ENCODE measurements at regions not wholly inside any gene's neighbourhood (a gene's known extent, or its start where the extent isn't known, plus 50 kb on each side); places are given as distances from the start of the nearest gene placed in this dataset.

GRCh38 chr2:43084699-43085091 lies 141.7 kb downstream of the ZFP36L2 start:
- DNase-seq = no peak

GRCh38 chr2:43083710-43084698 lies 142.4 kb downstream of the ZFP36L2 start:
- DNase-seq = no peak

- DNase-seq = no peak
Measured at GRCh38 chr2:43082903-43083677, 143.3 kb downstream of the ZFP36L2 start.

- DNase-seq = no peak
Measured at GRCh38 chr2:43082111-43082894, 144.1 kb downstream of the ZFP36L2 start.

GRCh38 chr2:43081131-43081765 lies 145.2 kb downstream of the ZFP36L2 start:
- DNase-seq = no peak

GRCh38 chr2:43080571-43081021 lies 145.8 kb downstream of the ZFP36L2 start:
- DNase-seq = no peak

- DNase-seq = no peak
Measured at GRCh38 chr2:43078781-43079755, 147.3 kb downstream of the ZFP36L2 start.

- DNase-seq = no peak
Measured at GRCh38 chr2:43078301-43078700, 148.1 kb downstream of the ZFP36L2 start.

- DNase-seq = no peak
Measured at GRCh38 chr2:43077876-43078275, 148.5 kb downstream of the ZFP36L2 start.

- DNase-seq = no peak
Measured at GRCh38 chr2:43076676-43077075, 149.7 kb downstream of the ZFP36L2 start.

- DNase-seq = no peak
Measured at GRCh38 chr2:43075811-43076585, 150.4 kb downstream of the ZFP36L2 start.

GRCh38 chr2:43075054-43075593 lies 151.3 kb downstream of the ZFP36L2 start:
- DNase-seq = no peak

- no peak for DNase-seq
Measured at GRCh38 chr2:43074592-43075053, 151.8 kb downstream of the ZFP36L2 start.

GRCh38 chr2:43074052-43074451 lies 152.4 kb downstream of the ZFP36L2 start:
- no peak for DNase-seq

- no peak for DNase-seq
Measured at GRCh38 chr2:43073401-43073825, 153.0 kb downstream of the ZFP36L2 start.

- DNase-seq = no peak
Measured at GRCh38 chr2:43071599-43072550, 154.5 kb downstream of the ZFP36L2 start.

GRCh38 chr2:43070676-43071502 lies 155.5 kb downstream of the ZFP36L2 start:
- no peak for DNase-seq

GRCh38 chr2:43070030-43070429 lies 156.4 kb downstream of the ZFP36L2 start:
- no peak for DNase-seq
